ENCODE measurements at regions not wholly inside any gene's neighbourhood (a gene's known extent, or its start where the extent isn't known, plus 50 kb on each side); places are given as distances from the start of the nearest gene placed in this dataset.
"Not testable (repeated sequence)": the region's sequence is repeated elsewhere in the genome, so short reads cannot be mapped to it uniquely, and the experiment has no call there.

GRCh38 chr1:101485712-101486111 is 248.9 kb downstream of the S1PR1 start:
- H3K27me3 ChIP-seq = no peaks in the 10 kb centered on the region
- no peaks in the 10 kb centered on the region for H3K36me3 ChIP-seq
- TF ChIP-seq CTCF (IDR thresholded peaks at IDR 0.05) (no peak), POLR2A (IDR thresholded peaks at IDR 0.05) (no peak), EP300 (IDR thresholded peaks at IDR 0.05) (no peak), POLR2AphosphoS5 (IDR thresholded peaks at IDR 0.05) (no peak)
- H3K4me3 ChIP-seq = no peak overlapping the region
- WGBS = 0% methylated on average over 1 of the region's 1 CpG
- no peak overlapping the region for H3K27ac ChIP-seq
- no peaks in the 10 kb centered on the region for H3K4me1 ChIP-seq
- no peaks in the 10 kb centered on the region for H3K9me3 ChIP-seq
- DNase-seq (ENCODE audit: low spot score in 2 of 2) = no peak

DNA sequence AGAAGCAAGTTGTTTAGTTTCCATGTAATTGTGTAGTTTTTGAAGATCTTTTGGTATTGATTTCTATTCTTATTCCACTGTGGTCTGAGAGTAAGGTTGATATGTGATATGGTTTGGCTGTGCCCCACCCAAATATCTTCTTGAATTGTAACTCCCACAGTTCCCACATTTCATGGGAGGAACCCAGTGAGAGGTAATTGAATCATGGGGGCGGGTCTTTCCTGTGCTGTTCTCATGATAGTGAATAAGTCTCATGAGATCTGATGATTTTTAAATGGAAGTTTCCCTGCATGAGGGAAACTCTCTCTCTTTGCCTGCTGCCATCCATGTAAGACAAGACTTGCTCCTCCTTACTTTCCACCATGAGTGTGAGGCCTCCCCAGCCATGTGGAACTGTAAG is 255.3 kb downstream of the S1PR1 start:
- H3K9me3 ChIP-seq; DNase-seq (ENCODE audit: low spot score in 2 of 2); H3K27ac ChIP-seq; H3K27me3 ChIP-seq; H3K36me3 ChIP-seq; H3K4me1 ChIP-seq; H3K4me3 ChIP-seq: not testable (repeated sequence)
- WGBS = 93% methylated on average over 1 of the region's 1 CpG

DNA sequence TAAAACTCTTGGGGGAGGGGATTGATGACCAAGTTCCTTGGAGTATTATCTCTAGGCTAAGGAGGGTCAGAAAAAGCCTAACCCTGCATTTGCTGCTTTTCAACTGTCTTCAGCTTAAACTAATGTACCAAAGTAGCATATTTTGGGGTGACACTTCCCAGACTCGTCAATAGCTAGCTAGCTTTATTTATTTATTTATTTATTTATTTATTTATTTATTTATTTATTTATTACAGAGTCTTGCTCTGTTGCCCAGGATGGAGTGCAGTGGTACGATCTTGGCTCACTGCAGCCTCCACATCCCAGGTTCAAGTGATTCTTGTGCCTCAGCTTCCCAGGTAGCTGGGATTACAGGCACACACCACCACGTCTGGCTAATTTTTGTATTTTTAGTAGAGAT is 257.1 kb downstream of the S1PR1 start:
- not testable (repeated sequence) for H3K4me3 ChIP-seq; DNase-seq (ENCODE audit: low spot score in 2 of 2); H3K27me3 ChIP-seq; H3K9me3 ChIP-seq; H3K36me3 ChIP-seq; H3K4me1 ChIP-seq; H3K27ac ChIP-seq
- WGBS = 88% methylated on average over 3 of the region's 3 CpGs

DNA sequence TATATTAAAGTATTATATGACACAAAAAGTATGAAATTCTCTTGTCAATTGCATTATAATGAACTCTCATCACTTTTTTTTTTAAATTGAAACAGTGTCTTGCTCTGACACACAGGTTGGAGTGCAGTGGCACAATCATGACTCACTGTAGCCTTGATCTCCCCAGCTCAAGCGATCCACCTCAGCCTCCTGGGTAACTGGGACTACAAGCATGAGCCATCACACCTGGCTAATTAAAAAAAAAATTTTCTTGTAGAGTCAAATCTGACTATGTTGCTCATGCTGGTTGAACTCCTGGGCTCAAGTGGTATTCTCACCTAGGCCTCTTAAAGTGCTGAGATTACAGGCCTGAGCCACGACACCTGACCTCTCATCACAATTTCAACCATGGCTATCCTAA is 259.3 kb downstream of the S1PR1 start:
- no peaks in the 10 kb centered on the region for H3K9me3 ChIP-seq
- 75% methylated on average over 2 of the region's 2 CpGs for WGBS
- DNase-seq (ENCODE audit: low spot score in 2 of 2) = no peak
- no peaks in the 10 kb centered on the region for H3K36me3 ChIP-seq
- H3K27me3 ChIP-seq = no peaks in the 10 kb centered on the region
- no peak overlapping the region for H3K27ac ChIP-seq
- H3K4me3 ChIP-seq = no peak overlapping the region
- no peaks in the 10 kb centered on the region for H3K4me1 ChIP-seq
- TF ChIP-seq POLR2A (IDR thresholded peaks at IDR 0.05) = no peak
- no peak for TF ChIP-seq CTCF (IDR thresholded peaks at IDR 0.05)
- no peak for TF ChIP-seq POLR2AphosphoS5 (IDR thresholded peaks at IDR 0.05)
- TF ChIP-seq EP300 (IDR thresholded peaks at IDR 0.05) = no peak

DNA sequence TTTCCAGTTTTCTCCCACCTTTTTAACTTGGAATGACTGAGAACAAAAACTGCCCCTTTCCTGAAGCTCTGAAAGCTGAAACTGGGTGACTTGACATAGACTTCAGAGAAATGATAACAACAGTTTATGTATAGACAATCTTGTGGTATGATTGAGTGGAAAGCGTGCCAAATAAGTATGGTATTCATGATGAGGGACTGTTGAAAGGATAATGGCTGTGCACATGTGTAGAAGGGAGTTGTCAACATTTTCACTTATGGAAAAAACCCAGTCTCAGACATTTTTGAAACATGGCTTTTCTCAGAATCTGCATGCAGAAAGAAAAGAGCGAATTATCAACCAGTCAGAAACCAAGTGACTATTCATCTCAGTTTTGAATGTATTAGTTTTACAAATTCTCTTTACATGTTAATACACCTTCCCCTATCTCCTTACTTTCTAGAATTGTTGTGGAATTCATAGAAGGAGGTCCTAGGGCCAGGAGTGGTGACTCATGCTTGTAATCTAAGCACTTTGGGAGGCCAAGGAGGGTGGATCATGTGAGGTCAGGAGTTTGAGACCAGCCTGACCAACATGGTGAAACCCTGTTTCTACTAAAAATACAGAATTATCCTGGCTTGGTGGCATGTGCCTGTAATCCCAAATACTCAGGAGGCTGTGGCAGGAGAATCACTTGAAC is 261.2 kb downstream of the S1PR1 start:
- no peaks in the 10 kb centered on the region for H3K4me1 ChIP-seq
- WGBS = 93% methylated on average over 2 of the region's 2 CpGs
- H3K36me3 ChIP-seq = no peaks in the 10 kb centered on the region
- H3K27ac ChIP-seq = no peak overlapping the region
- H3K9me3 ChIP-seq = no peaks in the 10 kb centered on the region
- no peak for DNase-seq (ENCODE audit: low spot score in 2 of 2)
- TF ChIP-seq CTCF (IDR thresholded peaks at IDR 0.05) = no peak
- no peak for TF ChIP-seq POLR2A (IDR thresholded peaks at IDR 0.05)
- no peak for TF ChIP-seq POLR2AphosphoS5 (IDR thresholded peaks at IDR 0.05)
- TF ChIP-seq EP300 (IDR thresholded peaks at IDR 0.05) = no peak
- no peaks in the 10 kb centered on the region for H3K27me3 ChIP-seq
- H3K4me3 ChIP-seq = no peak overlapping the region

DNA sequence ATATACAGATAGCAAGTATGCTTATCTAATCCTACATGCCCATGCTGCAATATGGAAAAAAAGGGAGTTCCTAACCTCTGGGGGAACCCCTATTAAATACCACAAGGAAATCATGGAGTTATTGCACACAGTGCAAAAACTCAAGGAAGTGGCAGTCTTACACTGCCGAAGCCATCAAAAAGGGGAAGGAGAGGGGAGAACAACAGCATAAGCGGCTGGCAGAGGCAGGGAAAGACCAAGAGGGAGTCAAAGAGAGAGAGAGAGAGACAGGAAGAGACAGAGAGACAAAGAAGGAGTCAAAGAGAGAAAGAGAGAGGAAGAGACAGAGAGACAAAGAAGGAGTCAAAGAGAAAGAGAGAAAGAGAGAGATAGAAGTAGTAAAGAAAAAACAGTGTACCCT is 267.3 kb downstream of the S1PR1 start:
- DNase-seq (ENCODE audit: low spot score in 2 of 2); H3K9me3 ChIP-seq; H3K27ac ChIP-seq; H3K27me3 ChIP-seq; H3K36me3 ChIP-seq; H3K4me1 ChIP-seq; H3K4me3 ChIP-seq: not testable (repeated sequence)
- WGBS = 88% methylated on average over 2 of the region's 2 CpGs

DNA sequence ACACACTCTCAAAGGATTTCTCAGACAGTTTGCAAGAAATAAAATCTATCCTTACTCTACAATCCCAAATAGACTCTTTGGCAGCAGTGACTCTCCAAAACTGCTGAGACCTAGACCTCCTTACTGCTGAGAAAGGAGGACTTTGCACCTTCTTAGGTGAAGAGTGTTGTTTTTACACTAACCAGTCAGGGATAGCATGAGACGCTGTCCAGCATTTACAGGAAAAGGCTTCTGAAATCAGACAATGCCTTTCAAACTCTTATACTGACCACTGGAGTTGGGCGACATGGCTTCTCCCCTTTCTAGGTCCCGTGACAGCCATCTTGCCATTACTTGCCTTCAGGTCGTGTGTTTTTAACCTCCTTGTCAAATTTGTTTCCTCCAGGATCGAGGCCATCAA is 268.4 kb downstream of the S1PR1 start:
- DNase-seq (ENCODE audit: low spot score in 2 of 2); H3K27me3 ChIP-seq; H3K4me3 ChIP-seq; H3K36me3 ChIP-seq; H3K27ac ChIP-seq; H3K9me3 ChIP-seq; H3K4me1 ChIP-seq: not testable (repeated sequence)
- WGBS = 85% methylated on average over 5 of the region's 5 CpGs

Measured in suprapubic skin (tissue), 4 donors.